Right lung (tissue), 2 donors: ENCODE measurements at regions not wholly inside any gene's neighbourhood (a gene's known extent, or its start where the extent isn't known, plus 50 kb on each side); places are given as distances from the start of the nearest gene placed in this dataset.
A peak's percentile ranks its signal among the peaks of the same experiment; 100 is the strongest.

Source experiments
- DNase-seq, 2 donors: peaks; one replicate each; pipeline ENCODE4 v3.0.0-alpha.2; 2013

DNA sequence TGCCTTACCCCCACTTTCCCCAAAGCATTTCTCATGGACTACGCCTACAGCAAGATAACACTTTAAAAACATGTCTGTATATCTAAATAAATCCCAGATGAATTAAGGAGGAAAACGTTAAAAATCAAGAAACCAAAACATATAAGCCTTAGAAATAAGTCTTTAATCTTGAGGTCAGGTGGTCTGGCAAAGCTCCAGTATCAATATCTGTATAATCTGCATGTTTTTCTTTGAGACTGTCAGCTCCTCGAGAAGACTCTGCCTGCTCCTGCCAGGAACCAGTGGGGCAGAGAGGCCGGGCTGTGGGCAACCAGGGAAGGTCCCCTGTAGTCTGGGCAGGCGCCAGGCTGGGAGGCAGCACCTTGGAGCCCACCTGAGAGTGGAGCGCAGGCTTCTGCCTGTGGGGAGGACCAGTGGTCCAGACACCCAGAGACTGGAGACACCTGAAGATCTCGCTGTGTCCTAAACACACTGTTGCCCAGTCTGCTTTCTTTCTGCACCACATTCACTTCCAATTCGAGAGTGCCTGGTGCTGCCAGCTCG is 291.0 kb upstream of the SOX11 start:
- DNase-seq: no peak

DNA sequence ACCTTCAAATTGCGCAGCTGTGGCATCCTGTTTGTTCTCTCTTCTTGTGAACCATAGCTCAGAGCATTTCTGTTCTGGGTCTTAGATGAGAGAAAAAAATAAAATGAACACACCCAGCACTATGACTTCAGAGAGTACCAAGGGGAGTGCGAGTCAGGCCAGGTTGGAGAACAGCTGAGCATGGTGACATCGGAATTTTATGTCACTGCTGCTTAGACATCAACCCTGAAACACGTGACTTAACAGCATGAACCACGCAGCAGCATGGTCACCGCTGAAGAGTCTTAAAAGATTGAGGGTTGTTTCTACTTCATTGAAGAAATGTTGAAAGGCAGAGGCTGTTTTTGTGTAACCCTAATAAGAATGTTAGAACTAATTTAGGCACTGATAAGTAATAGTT is 288.8 kb upstream of the SOX11 start:
- no peak for DNase-seq

DNA sequence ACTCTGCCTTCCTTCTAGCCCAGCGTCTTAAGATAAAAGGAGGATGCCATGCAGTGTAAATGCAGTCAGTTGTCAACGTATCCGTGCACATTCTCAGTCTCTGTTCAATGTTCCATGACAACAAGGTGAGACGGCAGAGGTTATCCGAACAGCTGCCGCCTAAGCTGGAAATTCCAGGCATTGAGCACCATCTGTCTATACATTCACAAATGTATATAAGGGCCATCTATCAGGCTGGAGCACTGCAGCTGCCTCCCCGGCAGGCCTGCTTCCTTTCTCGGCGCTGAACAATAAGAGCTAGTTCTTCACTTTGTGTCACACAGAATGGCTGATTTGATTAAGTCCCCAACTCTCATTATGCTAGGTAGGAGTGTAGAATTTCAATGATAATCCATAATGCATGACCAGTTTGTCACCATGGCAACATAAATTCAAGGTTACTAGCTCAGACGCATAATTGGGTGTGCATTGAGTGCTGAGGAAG is 282.2 kb upstream of the SOX11 start:
- no peak for DNase-seq

DNA sequence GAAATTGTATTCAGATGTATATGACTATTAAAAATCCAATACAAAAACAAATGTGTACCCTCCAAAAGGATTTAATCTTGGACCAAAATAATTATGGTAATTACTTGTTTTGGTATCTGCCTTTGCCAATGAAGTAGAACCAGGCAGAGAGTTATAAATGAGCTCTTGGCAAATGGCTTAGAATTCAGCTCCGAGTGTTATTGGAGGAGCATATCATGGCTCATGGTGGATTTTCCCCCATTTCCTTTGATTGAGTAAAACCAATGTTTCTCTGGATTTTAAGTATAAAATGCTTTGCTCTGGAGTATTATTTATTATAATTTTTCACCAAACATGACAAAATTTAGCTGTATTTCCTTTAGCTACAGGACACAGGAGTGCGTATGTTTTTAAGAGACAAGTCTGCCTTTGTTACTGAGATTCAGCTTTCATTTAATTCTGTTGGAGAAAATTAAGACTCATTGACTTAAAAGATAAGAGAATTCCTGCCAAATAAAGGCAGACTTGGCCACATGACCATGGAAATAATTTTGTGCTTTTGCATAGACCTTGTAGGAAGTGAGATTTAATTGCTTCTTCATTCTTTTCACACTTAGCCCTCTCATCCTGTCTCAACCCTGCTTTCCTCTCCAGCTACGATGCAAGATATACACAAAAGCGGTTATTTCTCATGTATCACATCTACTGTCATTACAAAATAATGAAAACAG is 281.0 kb upstream of the SOX11 start:
- no peak for DNase-seq

DNA sequence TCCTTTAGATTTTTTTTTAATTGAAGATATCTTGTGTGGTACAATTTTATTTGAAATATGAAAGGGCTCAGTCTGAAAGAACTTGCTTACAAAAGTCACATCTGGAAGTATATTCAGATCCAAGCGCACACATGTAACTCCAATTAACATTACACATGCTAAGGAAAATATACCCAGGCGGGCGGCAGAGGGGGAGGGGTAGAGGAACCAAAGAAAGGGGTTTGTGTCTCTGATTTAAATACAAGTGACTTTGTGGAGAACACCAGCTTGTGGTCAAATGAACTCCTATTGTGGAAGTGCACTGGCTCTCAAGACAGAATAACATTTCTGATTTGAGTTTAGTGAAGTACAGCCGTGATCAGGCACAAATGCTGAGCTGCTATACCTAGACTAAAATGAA is 280.2 kb upstream of the SOX11 start:
- DNase-seq: no peak

DNA sequence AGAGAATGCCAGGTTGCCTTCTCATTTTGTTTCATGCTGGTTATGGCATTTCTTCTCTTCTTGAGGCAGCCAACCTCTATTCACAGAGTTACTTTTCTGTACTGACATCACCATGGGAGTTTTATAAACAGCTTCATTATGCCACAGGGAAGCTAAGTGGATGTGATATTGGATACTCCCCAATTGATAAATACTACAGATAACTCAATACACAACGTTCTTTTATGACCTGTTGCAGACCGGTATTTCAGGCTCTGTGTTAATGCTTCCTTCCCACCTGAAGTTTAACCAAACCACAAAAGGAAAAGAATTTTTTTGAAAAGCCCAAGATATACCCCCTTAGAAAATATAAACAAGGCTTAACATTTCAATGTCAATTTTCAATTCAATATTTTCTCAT is 258.3 kb upstream of the SOX11 start:
- DNase-seq: peak in 1 of 2 donors; percentile 2

DNA sequence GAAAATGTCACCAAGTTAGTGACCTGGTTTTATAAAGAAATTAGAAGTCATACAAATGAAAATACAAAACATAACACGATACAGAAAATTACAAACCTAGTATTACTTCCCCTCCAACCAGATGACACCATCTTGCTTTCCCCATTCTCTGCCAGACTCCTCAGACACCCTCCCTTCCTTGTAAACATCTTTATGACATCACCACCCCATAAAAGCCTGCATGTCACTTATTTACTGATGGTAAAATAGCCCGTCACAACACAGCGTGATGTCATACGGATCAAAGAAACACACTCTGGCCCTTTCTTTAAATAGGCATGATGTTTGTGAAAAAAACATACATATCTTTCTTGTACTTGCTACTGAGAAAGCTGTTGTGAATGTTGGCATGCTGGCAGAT is 254.8 kb upstream of the SOX11 start:
- DNase-seq: no peak

DNA sequence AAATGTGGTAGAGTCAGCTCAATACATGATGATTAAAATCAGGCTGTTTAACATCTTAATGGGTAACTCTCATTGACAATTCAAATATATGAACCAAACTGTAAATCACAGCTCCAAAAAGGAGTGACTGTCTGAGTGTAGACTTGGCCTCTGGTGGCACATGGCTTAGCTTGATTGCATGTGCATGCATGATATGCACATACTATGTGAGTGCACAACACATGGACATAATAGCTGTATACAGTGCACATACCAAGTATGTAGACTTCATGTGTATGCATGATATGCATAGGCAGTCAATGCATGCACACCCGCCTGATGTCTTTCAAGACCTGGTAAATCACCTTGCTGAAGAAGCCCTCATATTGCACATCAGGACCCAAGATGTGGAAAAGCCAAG is 252.0 kb upstream of the SOX11 start:
- no peak for DNase-seq

DNA sequence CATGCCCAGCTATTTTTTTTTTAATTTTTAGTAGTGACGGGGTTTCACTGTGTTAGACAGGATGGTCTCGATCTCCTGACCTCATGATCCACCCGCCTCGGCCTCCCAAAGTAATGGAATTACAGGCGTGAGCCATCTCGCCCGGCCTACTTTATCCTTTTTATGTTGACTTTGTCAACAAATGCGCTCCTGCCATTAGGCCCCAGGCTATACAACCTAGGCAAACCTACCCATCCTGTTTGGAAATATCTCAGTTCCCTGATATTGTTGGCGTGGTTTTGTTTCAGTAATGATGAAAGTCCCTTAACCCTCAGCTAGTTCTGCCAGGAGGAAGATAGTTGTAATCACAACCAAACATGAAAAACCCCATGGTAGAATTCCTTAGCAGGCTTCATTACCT is 249.4 kb upstream of the SOX11 start:
- no peak for DNase-seq

DNA sequence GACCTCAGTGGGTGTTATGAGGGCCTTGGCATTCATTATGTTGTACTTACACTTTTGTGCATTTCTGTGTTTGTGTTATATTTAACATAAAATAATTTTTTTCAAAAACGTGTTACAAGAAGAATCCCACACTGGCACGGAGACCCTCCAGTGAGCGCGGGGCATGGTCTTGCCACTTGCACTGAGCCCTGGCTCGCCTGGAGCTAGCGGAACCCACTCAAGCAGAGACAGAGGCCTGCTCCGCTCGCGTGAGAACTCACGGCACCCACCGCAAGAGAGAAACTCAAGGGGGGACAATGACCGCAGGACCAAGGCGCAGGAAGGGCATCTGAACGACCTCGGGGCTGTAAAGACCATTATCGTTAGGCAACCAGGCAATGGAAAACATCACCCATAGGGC is 248.0 kb upstream of the SOX11 start:
- no peak for DNase-seq

DNA sequence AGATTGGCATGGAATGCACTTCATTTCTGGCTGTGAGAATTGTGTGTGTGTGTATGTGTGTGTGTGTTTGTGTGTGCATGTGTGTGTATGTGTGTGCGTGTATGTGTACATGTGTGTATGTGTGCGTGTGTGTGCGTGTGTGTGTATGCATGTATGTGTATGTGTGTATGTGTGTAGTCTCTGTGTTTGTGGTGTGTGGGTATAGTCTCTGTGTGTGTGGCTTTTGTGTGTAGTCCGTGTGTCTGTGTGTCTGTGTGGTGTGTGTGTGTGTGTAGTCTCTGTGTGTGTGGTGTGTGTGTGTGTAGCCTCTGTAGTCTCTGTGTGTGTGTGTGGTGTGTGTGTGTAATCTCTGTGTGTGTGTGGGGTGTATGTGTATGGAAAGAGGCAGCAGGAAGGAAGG is 247.3 kb upstream of the SOX11 start:
- no peak for DNase-seq

DNA sequence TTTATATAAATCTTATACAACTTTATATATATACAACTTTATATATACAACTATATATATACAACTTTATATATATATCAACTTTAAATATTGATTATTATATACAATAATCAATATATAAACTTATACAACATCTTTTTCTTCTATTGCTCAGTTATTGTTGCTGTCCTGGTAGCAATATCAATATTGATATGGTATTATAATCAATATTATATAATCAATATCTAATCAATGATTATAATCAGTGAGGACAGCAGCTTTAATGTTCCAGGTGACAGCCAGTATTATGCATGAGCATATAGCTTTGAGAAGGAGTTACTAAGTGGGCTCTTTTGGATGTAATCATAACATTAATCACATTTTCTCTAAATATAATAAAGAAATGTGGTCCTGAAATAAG is 242.3 kb upstream of the SOX11 start:
- DNase-seq: no peak

DNA sequence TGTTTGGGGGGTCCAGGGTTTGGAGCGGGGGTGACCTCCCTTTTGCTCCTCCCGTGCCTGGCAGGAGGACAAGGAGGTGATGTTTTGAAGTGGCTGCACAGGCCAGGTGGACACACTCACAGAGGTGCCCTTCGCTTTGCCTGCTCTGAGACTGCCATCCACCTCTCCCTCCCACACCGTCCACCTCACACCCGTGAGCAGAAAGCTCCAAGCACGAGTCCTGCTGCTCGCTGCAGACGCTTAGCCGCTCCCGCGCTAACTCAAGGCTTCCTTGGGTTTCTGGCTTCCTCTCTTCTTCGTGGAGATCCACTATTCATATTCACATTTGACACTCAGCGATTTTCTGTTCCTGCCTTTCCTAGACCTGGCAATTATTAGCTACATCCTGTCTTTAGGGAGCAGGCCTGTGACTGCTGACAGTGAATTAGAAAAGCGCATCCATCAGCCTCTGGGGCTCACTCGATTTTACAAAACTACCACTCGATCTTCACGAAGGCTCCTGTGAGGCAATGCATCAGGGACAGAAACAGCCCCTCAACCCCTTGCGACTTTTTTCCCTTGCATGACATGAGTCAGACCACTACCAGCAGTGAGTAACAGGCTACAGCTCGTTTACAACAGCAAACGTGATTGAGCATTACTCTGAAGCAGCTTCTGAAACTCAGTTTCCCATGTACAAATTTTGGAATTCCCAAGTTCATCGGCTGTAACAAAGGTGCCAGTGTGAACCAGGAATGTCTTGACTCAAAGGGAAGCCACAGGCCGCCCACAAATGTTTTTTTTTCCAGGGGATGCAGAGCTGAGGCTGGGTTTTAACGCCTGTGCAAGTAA is 238.7 kb upstream of the SOX11 start:
- no peak for DNase-seq

DNA sequence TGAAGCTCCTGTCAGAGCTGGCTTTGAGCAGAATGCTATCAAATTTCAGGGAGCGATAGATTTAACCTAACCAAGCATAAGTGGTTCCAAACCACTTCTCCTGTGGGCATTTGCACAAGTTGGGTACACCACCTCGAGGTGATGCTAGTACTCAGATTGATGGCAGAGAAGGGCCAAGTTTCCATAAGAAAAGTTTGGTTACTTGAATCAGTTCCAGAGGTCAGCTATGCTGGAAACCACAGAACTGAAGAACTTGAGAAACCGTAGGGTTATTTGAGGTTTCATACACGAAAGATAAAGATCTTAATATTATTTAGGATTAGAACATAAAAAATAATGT is 238.2 kb upstream of the SOX11 start:
- DNase-seq: no peak

DNA sequence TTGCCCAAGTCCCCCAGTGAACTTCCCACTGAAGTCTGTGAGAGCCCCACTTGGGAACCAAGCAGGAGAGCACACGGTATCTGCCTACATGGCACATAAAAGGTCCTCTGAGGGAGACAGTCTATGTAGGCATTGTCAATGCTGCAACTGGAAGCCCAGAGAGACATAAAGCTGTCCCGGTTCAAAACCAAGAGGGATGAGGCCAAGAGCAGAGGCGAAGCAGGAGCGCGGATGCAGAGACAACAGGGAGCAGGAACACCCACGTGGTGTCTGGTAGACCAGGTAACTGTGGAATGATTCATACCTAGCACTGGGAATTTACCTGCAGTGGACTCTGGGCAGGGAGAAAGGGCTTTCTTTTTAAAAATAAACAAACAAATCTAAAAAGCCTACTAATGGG is 233.1 kb upstream of the SOX11 start:
- DNase-seq: no peak

DNA sequence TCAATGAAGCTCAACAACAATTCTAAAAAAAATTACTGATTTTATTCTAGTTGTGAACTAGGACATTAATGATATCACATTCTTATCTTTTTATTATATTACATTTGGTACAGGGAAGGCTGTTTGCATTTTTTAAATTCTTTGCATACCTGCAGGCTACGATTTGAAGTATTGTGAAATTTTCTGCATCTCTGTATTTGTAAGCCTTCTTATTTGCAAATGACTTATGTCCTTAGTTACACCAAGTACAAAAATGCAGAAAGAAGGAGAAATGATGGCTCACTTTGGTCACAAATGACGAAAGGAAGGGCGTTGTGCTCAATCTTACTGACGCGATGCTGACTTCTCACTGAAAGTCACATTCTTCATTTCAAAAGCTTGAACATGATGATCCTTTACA is 227.5 kb upstream of the SOX11 start:
- DNase-seq: no peak

DNA sequence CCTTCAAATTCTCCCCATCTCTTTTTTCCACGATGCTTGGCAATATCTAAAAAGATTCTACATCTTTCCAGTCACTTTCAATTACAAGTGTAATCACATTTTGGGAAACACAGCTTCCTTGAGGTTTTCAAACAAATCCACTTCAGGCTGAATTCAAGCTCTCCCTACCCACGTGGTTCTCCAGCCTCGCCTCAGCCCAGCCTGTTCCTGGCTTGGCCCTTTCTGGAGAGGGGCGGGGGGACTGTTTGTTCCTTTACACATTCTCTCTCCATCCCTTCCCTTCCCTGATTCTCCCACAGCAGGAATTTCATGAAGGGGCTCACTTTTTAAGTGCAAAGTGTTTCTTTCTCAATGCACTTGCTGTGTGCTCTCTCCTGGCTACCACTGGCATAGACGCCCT is 226.3 kb upstream of the SOX11 start:
- DNase-seq: no peak

DNA sequence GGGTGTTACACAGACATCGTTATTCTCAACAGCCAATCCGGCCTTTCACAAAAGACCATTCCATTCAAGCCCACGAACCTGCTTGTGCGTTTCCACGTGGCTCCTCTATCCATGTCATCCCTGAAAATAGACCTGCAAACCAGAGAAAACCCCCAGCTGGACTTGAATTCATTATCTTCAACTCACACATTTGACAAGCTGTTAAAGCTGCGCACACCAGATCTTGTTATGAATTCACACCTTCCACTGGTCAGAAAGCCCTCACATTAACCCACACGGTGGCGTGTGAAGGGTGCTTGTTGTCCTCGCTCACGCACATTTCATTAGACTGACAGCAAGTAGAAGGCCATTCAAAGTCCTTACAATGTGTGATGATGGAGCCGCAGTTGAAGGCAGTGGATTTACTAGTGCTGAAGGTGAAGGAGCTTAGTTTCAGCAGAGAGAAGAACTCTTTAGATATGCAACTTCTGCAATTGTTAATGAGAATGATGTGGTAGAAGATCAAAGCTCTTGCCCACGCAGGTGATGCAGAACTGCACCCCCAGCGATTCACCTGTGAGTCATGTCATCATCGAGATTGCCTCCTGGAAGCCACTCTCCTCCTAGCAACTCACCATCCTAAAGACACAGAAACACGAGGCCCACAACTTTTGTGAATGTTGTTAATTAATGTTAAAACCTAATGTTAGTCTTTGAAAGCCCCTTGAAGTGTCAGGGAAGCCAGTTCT is 224.8 kb upstream of the SOX11 start:
- DNase-seq: no peak

DNA sequence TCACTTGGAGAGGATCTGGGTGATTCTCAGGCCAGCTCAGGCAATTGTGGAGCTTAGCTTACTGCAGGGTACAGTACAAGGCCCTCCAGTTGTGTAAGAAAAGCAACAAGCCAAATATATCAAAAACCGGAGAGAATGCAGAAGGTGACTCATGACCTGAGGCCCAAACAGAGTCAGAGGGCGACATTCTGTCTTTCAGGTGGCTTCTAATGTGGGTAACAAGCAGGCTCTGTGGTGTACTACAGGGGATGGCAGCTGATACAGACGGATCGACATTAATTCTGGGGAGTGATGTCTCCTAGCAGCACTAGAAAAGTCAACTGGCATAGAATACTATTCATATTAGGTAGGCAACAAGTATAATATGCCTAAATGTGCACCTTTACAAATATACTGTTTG is 219.5 kb upstream of the SOX11 start:
- DNase-seq: no peak

DNA sequence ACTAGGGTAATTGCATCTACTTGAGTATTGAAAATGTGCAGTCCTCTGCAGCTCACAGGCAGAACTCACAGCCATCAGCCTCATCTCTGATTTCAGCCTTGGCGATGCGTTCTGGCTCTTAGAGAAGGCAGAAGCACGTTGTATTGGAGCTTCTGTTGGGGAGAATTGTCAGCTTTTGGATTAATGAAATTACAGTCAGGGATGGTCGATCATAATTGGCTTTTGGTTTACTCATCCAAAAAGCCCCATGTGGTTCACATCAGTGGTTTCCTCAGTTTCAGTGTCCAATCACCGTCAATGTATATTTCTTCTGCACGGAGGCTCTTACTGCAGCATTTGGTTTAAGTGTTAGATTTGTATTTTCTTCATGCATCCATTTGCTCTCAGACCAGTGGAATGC is 218.5 kb upstream of the SOX11 start:
- DNase-seq: no peak

DNA sequence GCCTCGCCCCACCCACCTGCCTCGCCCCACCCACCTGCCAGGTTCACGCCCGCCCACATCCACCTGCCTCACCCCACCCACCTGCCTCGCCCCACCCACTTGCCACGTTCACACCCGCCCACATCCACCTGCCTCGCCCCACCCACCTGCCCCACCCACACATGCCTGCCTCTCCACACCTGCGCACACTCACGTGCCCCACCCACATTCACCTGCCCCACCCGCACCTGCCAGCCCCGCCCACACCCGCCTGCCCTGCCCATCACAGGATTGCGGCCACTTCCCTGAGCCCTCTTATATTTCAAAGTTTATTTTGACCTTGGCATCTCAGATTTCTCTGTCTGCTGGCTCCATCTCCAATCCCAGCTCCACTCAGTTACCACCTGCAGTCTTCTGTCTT is 217.5 kb upstream of the SOX11 start:
- DNase-seq: no peak

DNA sequence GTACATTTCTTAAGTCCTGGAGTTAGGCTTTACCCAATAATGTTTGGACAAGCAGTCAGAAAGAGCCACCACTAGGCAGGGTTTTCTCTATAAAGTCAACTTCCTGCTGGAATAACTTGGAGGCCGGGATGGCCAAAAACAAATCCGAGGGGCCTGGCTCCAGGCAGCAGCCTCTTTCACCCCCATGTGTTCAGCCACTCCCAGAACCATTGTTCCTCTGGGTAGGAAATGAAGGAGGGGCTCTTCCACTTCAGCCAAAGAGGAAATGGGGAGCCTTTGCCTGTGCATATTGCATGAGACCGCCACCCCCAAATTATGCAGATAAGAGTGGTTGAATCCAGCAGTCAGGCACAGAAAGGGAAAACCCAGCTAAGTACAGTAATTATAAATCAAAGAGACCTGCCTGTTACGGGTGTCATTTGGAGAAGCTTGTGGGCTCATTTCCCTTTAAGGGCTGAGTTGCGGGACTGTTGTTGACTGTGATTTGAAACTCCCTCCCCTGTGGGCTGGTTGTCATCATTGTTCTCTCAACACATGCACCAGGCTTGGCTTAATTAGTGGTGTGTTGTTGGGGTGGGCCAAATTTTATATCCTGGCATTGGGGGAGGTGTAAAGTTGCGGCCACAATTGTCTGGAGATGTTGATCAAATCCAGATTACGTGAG is 212.8 kb upstream of the SOX11 start:
- DNase-seq: no peak
